Activated CD8-positive, alpha-beta memory T cell treated with anti-CD3 and anti-CD28 coated beads, Interleukin-2, amount 50 U/mL, for 24 hours (primary cell): ENCODE measurements at regions not wholly inside any gene's neighbourhood (a gene's known extent, or its start where the extent isn't known, plus 50 kb on each side); places are given as distances from the start of the nearest gene placed in this dataset.
"Not testable (repeated sequence)": the region's sequence is repeated elsewhere in the genome, so short reads cannot be mapped to it uniquely, and the experiment has no call there.

Experiments used
- DNase-seq: peaks from one replicate; pipeline ENCODE4 v3.0.0-alpha.2; 2020; ENCODE audit errors: extremely low read depth

DNA sequence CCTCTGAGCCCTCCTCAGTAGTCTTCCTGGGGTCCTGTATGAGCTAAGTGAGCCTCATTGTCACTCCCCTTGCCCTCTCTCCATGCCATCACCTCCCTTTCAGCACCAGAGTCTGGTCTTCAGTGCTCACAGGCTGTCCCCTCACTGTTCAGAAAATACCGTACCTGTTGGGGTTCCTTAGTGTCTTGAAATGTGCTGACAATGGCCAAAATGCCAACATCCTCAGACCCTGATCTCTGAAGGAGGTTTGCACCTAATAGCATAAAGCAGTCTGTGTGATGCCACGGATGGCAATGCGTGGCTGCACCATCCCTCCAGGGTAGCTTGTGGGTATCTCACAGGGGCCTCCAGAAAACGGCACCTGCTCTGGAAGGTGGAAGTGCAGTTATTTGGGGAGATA lies 301.0 kb upstream of the TLE3 start:
- DNase-seq: no peak

DNA sequence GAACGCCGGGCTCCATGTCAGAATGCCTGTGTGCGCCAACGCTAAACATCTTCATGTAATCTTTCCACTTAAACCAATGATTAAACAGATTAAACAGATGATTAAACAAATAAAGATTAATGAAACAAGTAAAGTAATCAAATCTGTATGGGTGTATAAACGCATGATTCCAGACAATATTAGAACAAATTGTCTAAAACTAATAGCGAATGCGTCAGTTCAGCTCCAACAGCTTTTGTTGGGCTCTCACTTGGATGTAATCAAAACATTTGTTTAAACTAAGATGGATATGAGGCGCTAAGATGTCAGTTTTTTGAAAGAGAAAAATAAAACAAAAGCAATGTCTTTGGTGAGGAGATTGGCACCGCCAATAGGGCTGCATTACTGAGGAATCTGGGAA lies 299.1 kb upstream of the TLE3 start:
- no peak for DNase-seq

DNA sequence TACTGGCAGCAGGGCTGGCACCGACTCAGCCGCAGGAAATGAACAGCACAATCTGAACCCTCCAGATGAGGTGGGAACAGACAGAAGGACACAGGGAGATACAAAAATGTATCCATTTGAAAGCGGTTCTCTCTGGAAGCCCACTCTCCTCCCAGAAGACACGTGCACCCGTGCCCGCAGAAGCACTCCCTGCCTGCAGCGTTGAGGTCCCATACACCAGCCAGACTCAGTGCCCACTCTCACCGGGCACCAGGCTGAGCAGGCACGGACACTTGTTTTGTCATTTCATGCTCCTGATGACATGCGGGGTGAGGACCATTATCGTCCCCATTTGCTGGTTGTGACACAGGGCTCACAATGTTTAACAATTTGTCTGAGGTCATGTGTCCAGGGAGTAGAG lies 297.4 kb upstream of the TLE3 start:
- no peak for DNase-seq

DNA sequence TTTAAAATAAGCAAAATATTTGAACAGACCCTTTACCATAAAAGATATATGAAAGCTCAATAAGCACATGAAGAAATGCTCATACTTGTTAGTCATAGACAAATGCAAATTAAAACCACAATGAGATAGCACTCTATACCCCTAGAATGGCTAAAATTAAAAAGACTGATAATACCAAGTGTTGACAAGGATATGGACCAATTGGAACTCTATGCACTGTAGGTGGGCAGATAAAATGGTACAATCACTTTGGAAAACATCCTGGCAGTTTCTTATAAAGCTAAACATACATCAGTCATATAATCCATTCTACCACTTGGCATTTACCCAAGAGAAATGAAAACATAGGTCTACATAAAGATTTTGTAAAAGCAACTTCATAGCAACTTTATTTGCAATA lies 293.0 kb upstream of the TLE3 start:
- no peak for DNase-seq

DNA sequence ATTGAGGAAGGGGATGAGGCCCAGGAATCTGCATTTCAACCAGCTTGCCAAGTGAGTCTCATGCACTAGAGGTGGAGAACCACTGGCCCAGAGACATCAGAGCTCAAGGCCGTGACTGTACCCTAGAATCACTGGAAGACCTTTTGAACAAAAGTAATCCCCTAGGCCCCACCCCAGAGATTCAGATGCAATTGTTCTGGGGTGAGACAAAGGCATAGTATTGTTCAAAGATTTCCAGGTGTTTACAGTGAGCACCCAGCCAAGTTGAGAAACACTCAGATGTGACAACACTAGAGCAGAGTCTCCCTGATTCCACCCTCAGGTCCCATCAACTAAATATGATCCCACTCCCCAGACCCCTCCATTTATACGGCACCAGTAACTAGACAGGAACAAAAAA lies 290.3 kb upstream of the TLE3 start:
- DNase-seq: no peak

DNA sequence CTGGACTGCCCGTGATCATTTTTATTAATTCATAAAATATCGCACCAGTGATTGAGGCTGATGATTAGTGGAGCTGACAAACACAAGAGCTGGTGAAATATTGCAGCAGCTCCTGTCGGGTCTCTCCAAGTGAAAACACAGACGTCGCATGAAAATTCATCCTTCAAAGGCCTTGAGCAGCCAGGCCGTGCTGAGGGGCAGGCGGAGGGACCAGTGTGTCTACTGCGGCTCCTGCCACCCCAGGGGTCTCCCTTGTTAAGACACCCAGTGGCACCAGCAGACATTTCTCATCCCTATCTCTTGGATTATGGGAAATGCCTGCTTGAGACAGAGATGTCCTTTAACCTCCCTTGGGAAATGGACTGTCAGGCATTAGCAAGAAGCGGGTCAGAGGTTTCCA lies 289.4 kb upstream of the TLE3 start:
- DNase-seq: no peak

DNA sequence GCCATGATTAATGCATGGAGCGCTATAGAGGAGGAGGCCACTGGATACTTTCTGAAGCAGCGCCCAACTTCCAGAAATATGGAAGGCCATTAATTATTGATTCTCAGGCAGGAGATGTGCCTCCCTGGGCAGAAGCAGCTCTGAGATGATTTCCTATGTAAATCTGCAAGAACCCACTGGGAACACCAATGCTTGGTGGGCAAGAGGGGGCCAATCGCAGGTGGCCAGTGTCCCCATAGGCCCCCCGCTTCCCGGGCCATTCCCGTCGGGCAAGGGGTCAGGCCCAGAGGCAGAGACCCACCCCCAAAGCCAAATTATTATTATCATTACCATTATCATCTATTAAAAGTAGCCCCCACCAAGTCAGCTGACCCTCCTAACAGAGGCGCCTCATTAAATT lies 288.0 kb upstream of the TLE3 start:
- DNase-seq: no peak

DNA sequence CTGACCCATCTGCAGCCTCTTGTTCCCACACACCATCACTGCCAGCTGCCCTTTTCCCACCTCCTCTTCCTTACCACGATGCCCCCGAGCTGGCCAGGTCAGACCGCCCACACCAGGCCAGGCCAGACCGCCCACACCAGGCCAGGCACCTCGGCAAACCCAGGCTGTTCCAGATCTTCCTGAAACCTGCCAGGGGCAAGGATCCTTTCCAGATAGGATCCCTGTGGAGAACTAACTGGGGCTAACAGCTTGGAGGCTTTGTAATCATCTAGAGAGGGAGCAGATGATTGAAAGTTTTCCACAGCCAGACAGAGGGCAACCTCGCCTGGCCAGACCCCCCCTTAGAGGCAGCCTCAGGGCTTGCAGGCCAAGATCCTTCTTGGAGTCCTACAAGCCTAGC lies 287.3 kb upstream of the TLE3 start:
- no peak for DNase-seq

DNA sequence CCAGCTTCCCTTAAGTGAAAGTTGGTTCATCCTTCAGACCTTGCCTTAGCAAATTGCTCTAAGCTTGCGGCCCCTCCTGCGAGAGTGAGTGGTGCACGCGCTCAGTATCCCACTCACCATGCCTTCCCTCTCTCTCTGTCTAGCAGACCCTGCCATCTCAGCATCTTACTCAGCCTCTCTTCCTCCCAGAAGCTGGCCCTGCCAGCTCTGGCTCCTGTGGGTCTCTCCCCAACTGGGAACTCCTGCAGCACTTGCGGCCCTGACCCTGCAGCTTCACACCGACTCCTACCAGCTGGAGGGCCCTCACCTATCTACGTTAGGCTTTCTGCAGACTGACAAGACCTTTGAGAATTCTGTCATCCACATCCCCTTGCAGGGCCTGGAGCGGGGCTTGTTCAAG lies 286.1 kb upstream of the TLE3 start:
- no peak for DNase-seq

DNA sequence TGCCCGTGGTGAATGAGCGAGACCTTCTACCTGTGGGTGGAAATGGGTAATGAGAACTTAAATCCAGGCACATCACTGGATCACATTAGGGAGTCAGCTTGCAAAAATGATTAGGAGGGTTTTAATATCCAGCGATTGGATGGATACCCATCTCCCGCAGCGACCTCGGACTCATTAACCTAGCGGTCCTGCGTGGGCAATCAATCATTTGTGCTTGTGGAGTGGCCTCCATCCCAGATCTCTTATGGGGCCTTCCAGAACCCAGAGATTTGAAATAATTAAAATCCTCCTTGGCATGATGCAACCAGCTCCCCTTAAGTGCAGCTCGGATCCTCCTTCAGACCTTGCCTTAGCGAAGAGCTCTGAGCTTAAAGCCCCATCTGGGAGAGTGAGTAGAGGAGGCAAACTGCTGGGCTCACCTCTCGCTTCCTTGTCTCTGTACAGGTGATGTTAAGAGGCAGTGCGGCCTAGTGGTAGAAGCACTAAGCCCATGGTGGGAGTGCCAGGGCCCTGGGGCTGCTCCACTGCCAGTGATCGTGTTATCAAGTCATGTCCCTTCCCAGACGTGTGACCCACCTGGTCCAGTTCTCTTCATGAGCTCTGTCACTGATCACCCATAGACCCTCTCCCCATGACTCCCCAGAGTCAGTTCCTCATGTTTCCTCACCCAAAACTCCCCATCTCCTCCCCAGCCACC lies 285.2 kb upstream of the TLE3 start:
- DNase-seq: no peak

DNA sequence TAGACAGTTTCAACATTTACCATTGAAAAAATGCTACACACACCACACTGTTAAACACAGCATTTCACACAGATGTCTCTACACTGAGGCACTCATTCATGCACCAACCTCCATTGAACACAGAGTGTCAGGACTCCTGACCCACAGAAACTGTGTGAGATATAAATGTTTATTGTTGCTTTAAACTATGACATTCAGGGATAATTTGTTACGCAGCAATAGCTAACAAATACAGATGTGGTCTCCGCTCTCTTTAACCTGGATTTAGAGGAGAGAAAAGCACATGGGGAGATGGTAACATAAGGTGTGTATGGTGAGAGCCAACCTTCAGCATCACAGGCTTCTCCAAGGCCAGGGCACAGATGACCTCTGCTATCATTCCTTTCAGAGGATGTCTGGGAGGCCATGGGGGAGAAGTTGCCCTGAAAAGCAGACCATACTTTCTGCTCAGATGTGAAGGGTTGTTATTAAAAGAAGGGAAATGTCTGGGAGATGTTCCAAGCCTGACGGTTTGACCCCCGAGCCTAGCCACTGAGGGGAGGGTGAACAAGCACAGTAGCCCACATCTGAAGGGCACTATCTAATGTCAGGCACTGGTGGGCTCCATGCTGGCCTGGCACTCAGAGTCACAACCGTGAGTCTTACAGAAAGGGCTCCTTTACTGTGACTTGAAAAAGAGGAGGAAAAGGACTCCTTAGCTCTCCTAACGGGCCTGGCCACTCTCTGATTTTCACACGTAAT lies 284.5 kb upstream of the TLE3 start:
- no peak for DNase-seq

DNA sequence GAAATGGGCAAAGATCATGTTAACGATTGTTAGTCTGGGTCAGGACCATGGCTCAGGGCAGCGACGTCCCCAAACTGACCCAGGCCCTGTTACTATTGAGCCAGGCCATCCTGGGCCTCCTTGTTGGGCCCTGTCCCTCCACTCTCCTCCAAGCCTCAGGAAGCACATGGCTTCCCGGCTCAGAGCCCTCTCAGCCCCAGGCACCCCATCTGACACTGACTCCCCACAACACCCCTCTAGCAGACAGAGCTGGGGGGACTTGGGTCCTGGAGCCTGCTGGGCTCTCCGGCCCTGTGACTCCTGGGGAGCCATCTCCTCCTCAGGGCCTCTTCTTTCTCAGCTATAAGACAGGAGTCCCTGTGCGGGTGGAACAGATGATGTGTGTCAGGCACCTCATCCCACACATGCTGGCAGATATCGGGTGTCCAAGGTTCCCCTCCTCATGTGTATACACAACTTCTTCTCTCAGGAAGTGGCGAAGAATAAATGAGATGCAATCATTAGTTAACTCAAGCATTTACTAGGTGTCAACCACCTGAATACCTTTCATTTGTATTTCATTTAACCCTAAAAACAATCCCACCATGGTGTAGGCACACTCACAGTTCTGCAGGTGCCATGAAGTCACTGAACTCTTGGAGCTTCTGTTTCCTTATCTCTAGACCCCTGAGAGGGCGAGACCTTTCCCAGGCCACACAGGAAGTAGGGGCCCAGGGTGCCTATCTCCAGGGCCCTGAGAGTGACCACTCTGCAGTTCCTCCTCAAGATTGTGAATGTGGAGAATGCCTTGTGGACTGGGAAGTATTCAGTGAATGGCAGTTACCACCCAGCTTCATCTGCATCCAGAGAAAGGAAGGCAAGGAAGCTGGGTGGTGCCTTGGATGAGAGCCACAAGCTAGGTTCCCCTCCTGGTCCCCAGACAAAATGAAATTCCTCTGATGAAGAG lies 282.5 kb upstream of the TLE3 start:
- no peak for DNase-seq

DNA sequence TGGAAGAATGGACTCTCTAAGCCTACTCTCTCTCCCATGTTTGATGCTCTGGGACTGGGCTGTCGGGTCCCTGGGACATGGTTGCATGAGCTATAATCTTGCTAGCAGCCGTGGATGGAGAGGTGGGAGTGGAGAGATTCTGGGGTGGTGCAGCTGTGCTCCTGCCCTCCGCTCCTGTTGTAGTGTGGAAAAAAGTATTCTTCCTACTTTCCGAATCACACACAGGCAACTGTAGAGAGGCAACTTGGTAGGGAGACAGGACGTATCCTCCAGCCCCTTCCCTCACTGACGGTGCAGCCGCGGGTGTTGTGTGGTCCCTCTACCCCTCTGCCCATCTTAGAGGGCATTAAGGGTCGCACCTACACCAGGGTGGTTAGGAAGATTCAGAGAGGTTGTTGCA lies 281.4 kb upstream of the TLE3 start:
- DNase-seq: no peak

DNA sequence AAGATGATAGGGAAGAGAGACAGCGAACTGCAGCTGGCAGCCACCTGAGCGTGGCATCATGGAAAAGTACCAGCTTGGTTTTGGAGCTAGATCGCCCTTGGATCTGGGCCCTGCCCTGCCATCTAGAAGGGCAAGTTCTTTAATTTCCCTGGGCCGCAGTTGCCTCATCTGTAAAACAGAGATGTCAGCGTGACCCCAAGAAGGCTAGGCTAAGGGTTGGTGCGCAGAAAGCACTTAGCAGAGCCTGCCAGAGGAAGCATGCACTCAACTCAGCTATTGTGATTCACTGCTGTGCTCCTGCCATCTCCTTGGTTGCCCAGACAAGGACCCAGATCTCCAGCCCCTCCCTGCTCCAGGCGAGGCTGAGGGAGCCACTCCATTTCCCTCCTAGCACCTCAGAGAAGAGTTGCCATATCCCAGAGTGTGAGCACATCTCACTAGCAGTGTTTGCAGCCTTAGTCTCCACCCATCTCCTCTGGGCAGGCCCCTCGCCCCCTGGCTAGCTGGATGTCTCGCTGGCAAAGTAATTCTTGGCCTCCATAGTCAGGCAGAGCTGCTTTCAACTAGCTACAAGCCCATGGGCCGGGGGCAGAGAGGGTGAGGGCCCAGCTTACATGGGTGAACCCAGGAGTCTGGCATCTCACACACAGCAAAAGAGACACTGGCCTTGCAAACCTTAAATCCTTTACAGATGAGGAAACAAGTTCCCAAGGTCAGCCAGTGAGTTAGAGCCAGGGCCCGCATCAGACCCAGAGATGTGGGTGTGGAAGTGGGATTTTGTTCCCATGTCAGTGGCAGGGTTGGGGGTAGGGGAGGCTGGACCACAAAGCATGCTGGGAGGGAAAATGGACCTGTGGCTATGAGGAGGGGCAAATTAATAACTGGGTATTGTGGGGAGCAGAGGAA lies 280.7 kb upstream of the TLE3 start:
- no peak for DNase-seq

DNA sequence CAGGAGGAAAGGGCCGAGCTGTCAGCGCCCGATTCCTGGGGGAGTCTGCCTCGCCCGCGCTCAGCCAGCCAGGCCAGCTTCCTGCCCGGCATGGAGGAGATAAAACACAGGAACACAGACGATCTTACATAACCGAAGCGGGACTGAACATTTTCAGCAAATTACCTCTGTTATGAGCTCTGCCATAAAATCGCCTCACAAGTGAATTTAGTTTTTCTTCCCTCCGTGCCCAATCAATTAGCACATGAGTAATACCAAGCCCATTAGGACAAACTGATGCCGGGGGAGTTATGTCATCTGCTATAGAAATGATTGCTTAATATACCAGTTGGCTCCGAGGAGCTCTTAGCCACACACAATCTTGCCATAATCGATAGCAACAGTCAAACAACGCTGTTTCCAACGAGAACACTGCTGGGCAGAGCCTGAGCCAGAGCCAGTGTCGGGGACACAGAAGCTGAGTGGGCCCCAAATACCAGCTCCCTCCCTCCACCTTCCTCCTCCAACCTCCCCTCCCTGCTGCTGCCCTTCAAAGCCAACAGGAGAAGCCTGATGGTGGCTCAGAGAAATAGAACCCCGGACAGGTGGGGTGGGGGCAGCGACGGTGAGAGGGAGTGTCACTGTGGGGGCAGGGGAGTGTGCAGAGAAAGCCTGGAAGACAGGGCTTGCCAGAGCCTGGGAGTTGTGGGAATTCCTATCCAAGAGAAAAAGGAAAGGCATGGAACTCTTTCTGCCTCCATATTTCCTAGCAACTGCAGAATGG lies 279.4 kb upstream of the TLE3 start:
- no peak for DNase-seq

DNA sequence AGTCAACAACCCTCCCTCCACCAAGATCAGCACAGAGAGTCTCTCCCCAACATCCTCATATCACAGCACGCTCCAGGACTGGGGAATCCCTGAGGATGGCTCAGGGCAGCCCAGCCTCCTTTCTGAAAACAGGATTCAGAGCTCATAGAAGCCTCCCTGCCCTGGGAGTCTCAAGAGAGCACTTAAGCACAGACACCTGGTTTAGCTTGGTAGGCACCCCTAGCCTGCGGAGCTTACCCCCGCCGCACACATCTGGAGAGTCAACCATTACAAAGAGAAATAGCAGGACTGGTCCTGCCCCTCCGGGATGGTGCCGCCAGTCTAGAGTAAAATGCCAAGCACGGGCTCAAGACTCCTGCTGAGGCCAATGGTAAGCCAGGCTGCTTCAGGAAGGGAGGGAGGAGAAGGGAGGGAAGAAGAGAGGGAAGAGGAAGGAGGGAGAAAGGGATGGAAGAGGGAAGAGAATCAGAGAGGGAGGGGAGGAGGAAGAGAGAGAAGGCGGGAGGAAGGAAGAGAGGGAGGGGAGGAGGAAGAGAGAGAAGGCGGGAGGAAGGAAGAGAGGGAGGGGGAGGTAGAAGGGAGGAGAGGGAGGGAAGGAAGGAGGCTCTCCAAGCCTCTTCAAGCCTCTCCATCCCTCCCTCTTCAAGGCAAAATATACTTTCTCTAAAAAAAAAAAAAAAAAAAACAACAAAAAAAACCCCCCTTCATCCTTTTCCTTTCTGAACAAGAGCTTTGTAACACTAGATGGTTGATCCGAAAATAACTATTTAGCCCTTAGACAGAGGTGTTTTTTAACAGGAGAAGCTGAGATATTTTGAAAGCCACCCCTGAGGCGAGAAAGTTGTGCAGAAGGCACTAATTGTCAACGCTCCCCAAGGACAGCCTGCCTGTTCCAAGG lies 278.6 kb upstream of the TLE3 start:
- no peak for DNase-seq

DNA sequence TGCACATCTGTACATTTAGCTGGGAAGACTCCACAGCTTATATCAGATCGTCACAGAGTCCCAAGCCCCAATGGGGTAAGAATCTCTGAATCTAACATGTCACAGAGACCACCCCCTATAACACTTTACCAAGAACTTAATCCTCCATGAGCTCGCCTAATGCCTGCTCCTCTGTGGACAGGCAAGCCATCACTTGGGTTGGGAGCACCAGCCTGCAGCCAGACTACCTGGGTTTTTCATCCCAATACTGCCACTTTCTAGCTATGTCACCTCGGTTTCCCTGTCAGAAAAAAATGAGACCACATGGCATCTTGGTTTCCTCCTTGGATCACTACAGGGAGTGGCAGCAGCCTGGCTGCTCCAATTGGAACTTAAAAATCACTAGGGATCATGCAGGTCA lies 277.9 kb upstream of the TLE3 start:
- DNase-seq: no peak

DNA sequence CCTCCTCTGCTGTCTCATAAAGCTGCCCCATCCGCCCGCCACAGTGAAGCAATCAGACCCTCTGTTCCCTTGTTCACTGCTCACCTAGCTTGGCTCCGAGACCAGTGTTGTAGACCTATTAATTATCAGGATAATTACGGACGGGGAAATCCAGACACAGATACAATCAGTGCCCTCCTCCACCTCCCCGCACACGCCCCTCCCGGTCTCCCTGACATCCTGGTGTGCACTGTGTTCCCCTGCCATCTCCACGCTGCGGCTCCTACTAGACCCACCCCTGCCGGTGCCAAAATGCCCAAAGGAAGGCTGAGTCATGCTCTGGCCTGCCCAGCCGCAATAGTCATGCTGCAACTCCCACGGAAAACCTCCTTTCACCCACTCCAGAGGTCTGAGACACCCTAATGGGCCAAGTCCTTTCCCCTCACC lies 277.3 kb upstream of the TLE3 start:
- DNase-seq: no peak

DNA sequence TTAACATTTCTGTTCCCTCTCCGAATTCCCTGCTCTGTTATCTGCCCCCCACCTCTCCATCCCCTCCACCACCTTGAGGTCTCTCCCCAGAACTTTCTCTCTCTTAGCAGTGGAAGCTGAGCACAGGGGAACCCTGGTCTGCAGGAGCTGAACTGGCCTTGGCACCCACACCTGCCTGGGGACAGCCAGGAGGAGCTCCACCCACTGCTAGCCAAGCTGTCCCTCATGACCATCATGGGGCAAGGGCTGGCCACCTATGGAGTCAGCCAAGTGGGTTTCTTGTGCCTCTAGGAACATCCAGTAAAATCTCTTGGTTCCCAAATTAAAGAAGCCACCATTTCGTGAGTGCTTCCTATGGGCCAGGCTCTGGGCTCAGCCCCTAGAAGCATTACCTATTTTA lies 276.4 kb upstream of the TLE3 start:
- no peak for DNase-seq

DNA sequence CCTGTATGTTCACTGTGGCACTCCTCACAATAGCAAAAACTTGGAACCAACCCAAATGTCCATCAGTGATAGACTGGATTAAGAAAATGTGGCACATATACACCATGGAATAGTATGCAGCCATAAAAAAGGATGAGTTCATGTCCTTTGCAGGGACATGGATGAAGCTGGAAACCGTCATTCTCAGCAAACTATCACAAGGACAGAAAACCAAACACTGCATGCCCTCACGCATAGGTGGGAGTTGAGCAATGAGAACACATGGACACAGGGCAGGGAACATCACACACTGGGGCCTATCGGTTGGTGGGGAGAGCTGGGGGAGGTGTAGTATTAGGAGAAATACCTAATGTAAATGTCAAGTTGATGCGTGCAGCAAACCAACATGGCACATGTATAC lies 275.7 kb upstream of the TLE3 start:
- not testable (repeated sequence) for DNase-seq
